SK-N-SH (cell line): ENCODE measurements at regions not wholly inside any gene's neighbourhood (a gene's known extent, or its start where the extent isn't known, plus 50 kb on each side); places are given as distances from the start of the nearest gene placed in this dataset.
A peak's percentile ranks its signal among the peaks of the same experiment; 100 is the strongest.

Experiments used
- CHD2 ChIP-seq: fragments of 150-350 bp; IDR thresholded peaks from 2 replicates; pipeline ENCODE4 v1.6.1; 2018; ENCODE audit warnings: low read length; ENCODE audit not compliant: partially characterized antibody
- CTCF ChIP-seq: fragments of 200-600 bp; sonication (generic); IDR thresholded peaks from 2 replicates; pipeline ENCODE4 v1.6.1; 2017; ENCODE audit warnings: antibody characterized with exemption, mild to moderate bottlenecking, moderate library complexity
- ELF1 ChIP-seq: IDR thresholded peaks from 2 replicates; pipeline ENCODE4 v1.4.0; 2012
- EP300 ChIP-seq, 2 experiments: IDR thresholded peaks; 2 replicates each; pipeline versions ENCODE4 v1.4.0 to v1.6.1; 2012; ENCODE audit warnings: borderline replicate concordance in 1 of 2, low read depth in 1 of 2, low read length in 1 of 2
- EZH2phosphoT487 ChIP-seq: fragments of 200-600 bp; sonication (generic); IDR thresholded peaks from 2 replicates; pipeline ENCODE4 v1.6.1; 2017; ENCODE audit warnings: low read depth, mixed run types, mild to moderate bottlenecking, antibody characterized with exemption, moderate library complexity, borderline replicate concordance
- FOSL2 ChIP-seq: IDR thresholded peaks from 2 replicates; pipeline ENCODE4 v1.4.0; 2012; ENCODE audit warnings: low read depth, mild to moderate bottlenecking, moderate library complexity, borderline replicate concordance
- FOXJ3 ChIP-seq: sonication (generic); formaldehyde crosslinking; IDR thresholded peaks from 2 replicates; pipeline ENCODE4 v1.5.1; 2020; ENCODE audit warnings: mild to moderate bottlenecking, missing genetic modification reagents
- GABPA ChIP-seq: IDR thresholded peaks from 2 replicates; pipeline ENCODE4 v1.4.0; 2012; ENCODE audit warnings: low read depth, mild to moderate bottlenecking
- GATA2 ChIP-seq: sonication (generic); formaldehyde crosslinking; IDR thresholded peaks from 2 replicates; pipeline ENCODE4 v1.5.0; 2020; ENCODE audit warnings: mild to moderate bottlenecking, missing genetic modification reagents
- JUND ChIP-seq: IDR thresholded peaks from 2 replicates; pipeline ENCODE4 v1.4.0; 2012
- MEF2A ChIP-seq: IDR thresholded peaks from 2 replicates; pipeline ENCODE4 v1.4.0; 2012; ENCODE audit warnings: low read depth, borderline replicate concordance
- PBX3 ChIP-seq: IDR thresholded peaks from 2 replicates; pipeline ENCODE4; 2012
- POLR2AphosphoS5 ChIP-seq: IDR thresholded peaks from 2 replicates; pipeline ENCODE4 v1.6.1; 2012; ENCODE audit warnings: low read depth, low read length
- RCOR1 ChIP-seq: fragments of 150-350 bp; IDR thresholded peaks from 2 replicates; pipeline ENCODE4 v1.6.1; 2017; ENCODE audit warnings: antibody characterized with exemption, low read length
- REST ChIP-seq: IDR thresholded peaks from 2 replicates; pipeline ENCODE4 v1.6.1; 2012; ENCODE audit warnings: mild to moderate bottlenecking, low read depth, low read length, moderate library complexity
- RFX5 ChIP-seq: IDR thresholded peaks from 2 replicates; pipeline ENCODE4 v1.6.1; 2012; ENCODE audit warnings: mild to moderate bottlenecking, improper control_type of control experiment, low read length
- RXRA ChIP-seq: IDR thresholded peaks from 2 replicates; pipeline ENCODE4 v1.4.0; 2012; ENCODE audit warnings: low read depth, mild to moderate bottlenecking, borderline replicate concordance
- SIN3A ChIP-seq: IDR thresholded peaks from 2 replicates; pipeline ENCODE4 v1.6.1; 2012; ENCODE audit warnings: low read depth, mild to moderate bottlenecking, low read length, moderate library complexity, borderline replicate concordance
- SMC3 ChIP-seq: IDR thresholded peaks from 2 replicates; pipeline ENCODE4 v1.6.1; 2012; ENCODE audit warnings: low read depth, low read length, improper control_type of control experiment
- TCF12 ChIP-seq: IDR thresholded peaks from 2 replicates; pipeline ENCODE4 v1.4.0; 2012
- USF2 ChIP-seq: fragments of 150-350 bp; IDR thresholded peaks from 2 replicates; pipeline ENCODE4 v1.6.1; 2017; ENCODE audit warnings: antibody characterized with exemption, low read length, low read depth, borderline replicate concordance
- ZBTB33 ChIP-seq: IDR thresholded peaks from 2 replicates; pipeline ENCODE4 v1.4.0; 2012; ENCODE audit warnings: low read depth, borderline replicate concordance

- TF ChIP-seq USF2 (no peak; the same call in 1 of the 2 replicates), GABPA (no peak), SMC3 (no peak), TCF12 (peak; percentile 80), POLR2AphosphoS5 (peak; percentile 56), SIN3A (0 out of 2 replicates have a peak, but pooled peaks have one; percentile 19), RCOR1 (peak; percentile 97), GATA2 (peak; percentile 99), ZBTB33 (no peak), REST (no peak), FOSL2 (no peak), MEF2A (no peak), JUND (no peak), EP300 (IDR thresholded peaks at IDR 0.05; ENCODE audit: borderline replicate concordance in 1 of 2, low read depth in 1 of 2, low read length in 1 of 2) (peak in 1 of 2 experiments; percentile 99; a peak in 2 of 4 replicates), CHD2 (peak; percentile 82), CTCF (no peak), ELF1 (no peak), FOXJ3 (CRISPR knock-in tag) (peak; percentile 100), EZH2phosphoT487 (no peak), PBX3 (no peak), RFX5 (no peak), RXRA (no peak)
- TF ChIP-seq, all 33 proteins: peak for 12
These were observed 50.8 kb upstream of the PRR23E start (continued) for GRCh38 chr3:127141921-127142730.
